SK-N-SH treated with all-trans-retinoic acid at 6 μM for 48 hours (cell line): ENCODE measurements at regions not wholly inside any gene's neighbourhood (a gene's known extent, or its start where the extent isn't known, plus 50 kb on each side); places are given as distances from the start of the nearest gene placed in this dataset.

Source experiments
- ATAC-seq: fragments of 200-7000 bp; cut with Tn5 transposase; 3 replicates; pipeline ENCODE4 v1.9.1; 2020; ENCODE audit warnings: mild to moderate bottlenecking, moderate library complexity
- ARNTL ChIP-seq: fragments of 450-650 bp; formaldehyde crosslinking; IDR thresholded peaks from 2 replicates; pipeline ENCODE4 v1.5.0; 2020; ENCODE audit warnings: low read depth, mild to moderate bottlenecking, moderate library complexity, borderline replicate concordance
- BACH2 ChIP-seq: fragments of 250-450 bp; sonication (Bioruptor Pico); IDR thresholded peaks from 2 replicates; pipeline ENCODE4 v1.9.0; 2021; ENCODE audit warnings: mild to moderate bottlenecking, borderline replicate concordance
- CSDC2 ChIP-seq: fragments of 250-450 bp; sonication (Bioruptor Pico); IDR thresholded peaks from 2 replicates; pipeline ENCODE4 v1.5.0; 2020; ENCODE audit warnings: mild to moderate bottlenecking, moderate library complexity
- CSRNP3 ChIP-seq: fragments of 250-450 bp; sonication (Bioruptor Pico); IDR thresholded peaks from 2 replicates; pipeline ENCODE4 v1.5.1; 2021; ENCODE audit warnings: mild to moderate bottlenecking, moderate library complexity
- GLIS3 ChIP-seq: fragments of 250-450 bp; sonication (Bioruptor Pico); IDR thresholded peaks from 2 replicates; pipeline ENCODE4 v1.5.0; 2020; ENCODE audit warnings: mild to moderate bottlenecking, moderate library complexity
- ISL1 ChIP-seq: fragments of 250-450 bp; sonication (Bioruptor Pico); IDR thresholded peaks from 2 replicates; pipeline ENCODE4 v2.1.2; 2022; ENCODE audit warnings: mild to moderate bottlenecking, moderate library complexity
- OSR1 ChIP-seq: fragments of 250-450 bp; sonication (Bioruptor Pico); IDR thresholded peaks from 2 replicates; pipeline ENCODE4 v1.8.0; 2022; ENCODE audit warnings: moderate library complexity, mild to moderate bottlenecking, inconsistent platforms
- PPARA ChIP-seq: fragments of 250-450 bp; sonication (Bioruptor Pico); IDR thresholded peaks from 2 replicates; pipeline ENCODE4 v1.5.0; 2020; ENCODE audit warnings: mild to moderate bottlenecking, borderline replicate concordance
- RARB ChIP-seq: fragments of 250-450 bp; sonication (Bioruptor Pico); IDR thresholded peaks from 2 replicates; pipeline ENCODE4 v1.8.0; 2021; ENCODE audit warnings: mild to moderate bottlenecking, moderate library complexity
- SNAI2 ChIP-seq: fragments of 250-450 bp; sonication (Bioruptor Pico); IDR thresholded peaks from 2 replicates; pipeline ENCODE4 v1.5.0; 2020; ENCODE audit warnings: mild to moderate bottlenecking, moderate library complexity
- TCF4 ChIP-seq: fragments of 250-450 bp; sonication (Bioruptor Pico); IDR thresholded peaks from 2 replicates; pipeline ENCODE4 v1.8.0; 2021; ENCODE audit warnings: mild to moderate bottlenecking, moderate library complexity, borderline replicate concordance
- TOX ChIP-seq: fragments of 250-450 bp; sonication (Bioruptor Pico); IDR thresholded peaks from 2 replicates; pipeline ENCODE4 v1.8.0; 2021; ENCODE audit warnings: mild to moderate bottlenecking, moderate library complexity, borderline replicate concordance
- TSHZ2 ChIP-seq: fragments of 250-450 bp; sonication (Bioruptor Pico); IDR thresholded peaks from 2 replicates; pipeline ENCODE4 v1.5.0; 2020; ENCODE audit warnings: mild to moderate bottlenecking, moderate library complexity
- ZFP3 ChIP-seq: fragments of 250-450 bp; sonication (Bioruptor Pico); IDR thresholded peaks from 2 replicates; pipeline ENCODE4 v1.5.0; 2020; ENCODE audit warnings: mild to moderate bottlenecking, moderate library complexity
- ZFP30 ChIP-seq: fragments of 450-650 bp; formaldehyde crosslinking; IDR thresholded peaks from 2 replicates; pipeline ENCODE4 v1.5.0; 2022; ENCODE audit warnings: mild to moderate bottlenecking, moderate library complexity
- ZNF565 ChIP-seq: fragments of 450-650 bp; formaldehyde crosslinking; conservative IDR thresholded peaks from 2 replicates; pipeline ENCODE4 v1.5.0; 2020; ENCODE audit warnings: low read depth, mild to moderate bottlenecking, moderate library complexity
- ZNF70 ChIP-seq: fragments of 450-650 bp; formaldehyde crosslinking; IDR thresholded peaks from 2 replicates; pipeline ENCODE4 v1.5.0; 2020; ENCODE audit warnings: mild to moderate bottlenecking, moderate library complexity
- ZNF8 ChIP-seq: fragments of 450-650 bp; formaldehyde crosslinking; IDR thresholded peaks from 2 replicates; pipeline ENCODE4 v1.5.0; 2020; ENCODE audit warnings: mild to moderate bottlenecking, moderate library complexity
- TF ChIP-seq, protein P1 (sequence below): fragments of 250-450 bp; sonication (Bioruptor Pico); IDR thresholded peaks from 2 replicates; pipeline ENCODE4 v1.5.1; 2020; ENCODE audit warnings: low read depth, mild to moderate bottlenecking, moderate library complexity
- TF ChIP-seq, protein P2 (sequence below): fragments of 250-450 bp; sonication (Bioruptor Pico); IDR thresholded peaks from 2 replicates; pipeline ENCODE4 v1.8.0; 2021; ENCODE audit warnings: low read depth, mild to moderate bottlenecking, moderate library complexity, borderline replicate concordance

DNA sequence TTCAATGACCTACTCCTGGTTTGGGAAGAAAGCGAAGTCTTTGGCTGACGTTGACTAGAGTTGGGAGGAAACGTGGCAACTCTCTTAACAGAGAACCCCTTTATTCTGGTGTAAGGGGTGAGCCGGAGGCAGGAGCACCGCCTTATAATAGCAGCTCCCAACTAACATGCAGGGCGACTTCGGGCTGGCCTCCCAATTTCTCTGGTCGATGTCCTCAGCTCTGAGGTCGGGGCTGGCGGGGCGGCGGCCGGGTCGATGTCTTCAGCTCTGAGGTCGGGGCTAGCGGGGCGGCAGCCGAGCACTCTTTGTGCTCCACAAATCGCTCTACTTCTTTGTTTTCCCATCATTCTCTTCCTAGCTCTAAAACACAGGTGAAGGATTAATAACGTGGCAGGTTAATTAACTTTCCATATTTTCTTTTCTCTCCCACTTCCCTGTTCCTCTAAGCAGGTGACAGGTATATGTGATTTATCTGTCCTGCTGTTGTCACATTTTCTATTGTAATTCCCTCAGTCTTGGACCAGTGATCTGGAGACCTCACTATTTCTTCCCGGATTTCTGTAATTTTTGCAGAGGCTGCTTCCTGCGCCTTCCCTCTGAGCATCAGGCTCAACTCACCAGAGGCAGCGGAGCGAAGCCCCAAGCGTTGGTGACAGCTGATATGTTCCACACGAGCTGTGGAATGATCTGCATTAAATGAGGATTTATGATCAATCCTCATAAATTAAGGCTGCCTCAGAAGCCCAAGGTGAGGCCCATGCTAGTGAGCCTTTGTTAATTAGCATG, 64.3 kb downstream of the ACKR3 start:
- ATAC-seq: no peak
- TF ChIP-seq ZFP3: no peak
- no peak for TF ChIP-seq BACH2 (CRISPR knock-in tag)
- no peak for TF ChIP-seq CSRNP3 (CRISPR knock-in tag)
- TF ChIP-seq ISL1 (CRISPR knock-in tag): no peak
- no peak for TF ChIP-seq CSDC2
- no peak for TF ChIP-seq GLIS3 (CRISPR knock-in tag)
- no peak for TF ChIP-seq ZFP30 (CRISPR knock-in tag)
- no peak for TF ChIP-seq ZNF8 (CRISPR knock-in tag)
- TF ChIP-seq PPARA (CRISPR knock-in tag): no peak
- TF ChIP-seq, protein P1, sequence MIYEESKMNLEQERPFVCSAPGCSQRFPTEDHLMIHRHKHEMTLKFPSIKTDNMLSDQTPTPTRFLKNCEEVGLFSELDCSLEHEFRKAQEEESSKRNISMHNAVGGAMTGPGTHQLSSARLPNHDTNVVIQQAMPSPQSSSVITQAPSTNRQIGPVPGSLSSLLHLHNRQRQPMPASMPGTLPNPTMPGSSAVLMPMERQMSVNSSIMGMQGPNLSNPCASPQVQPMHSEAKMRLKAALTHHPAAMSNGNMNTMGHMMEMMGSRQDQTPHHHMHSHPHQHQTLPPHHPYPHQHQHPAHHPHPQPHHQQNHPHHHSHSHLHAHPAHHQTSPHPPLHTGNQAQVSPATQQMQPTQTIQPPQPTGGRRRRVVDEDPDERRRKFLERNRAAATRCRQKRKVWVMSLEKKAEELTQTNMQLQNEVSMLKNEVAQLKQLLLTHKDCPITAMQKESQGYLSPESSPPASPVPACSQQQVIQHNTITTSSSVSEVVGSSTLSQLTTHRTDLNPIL (CRISPR knock-in tag): no peak
- TF ChIP-seq, protein P2, sequence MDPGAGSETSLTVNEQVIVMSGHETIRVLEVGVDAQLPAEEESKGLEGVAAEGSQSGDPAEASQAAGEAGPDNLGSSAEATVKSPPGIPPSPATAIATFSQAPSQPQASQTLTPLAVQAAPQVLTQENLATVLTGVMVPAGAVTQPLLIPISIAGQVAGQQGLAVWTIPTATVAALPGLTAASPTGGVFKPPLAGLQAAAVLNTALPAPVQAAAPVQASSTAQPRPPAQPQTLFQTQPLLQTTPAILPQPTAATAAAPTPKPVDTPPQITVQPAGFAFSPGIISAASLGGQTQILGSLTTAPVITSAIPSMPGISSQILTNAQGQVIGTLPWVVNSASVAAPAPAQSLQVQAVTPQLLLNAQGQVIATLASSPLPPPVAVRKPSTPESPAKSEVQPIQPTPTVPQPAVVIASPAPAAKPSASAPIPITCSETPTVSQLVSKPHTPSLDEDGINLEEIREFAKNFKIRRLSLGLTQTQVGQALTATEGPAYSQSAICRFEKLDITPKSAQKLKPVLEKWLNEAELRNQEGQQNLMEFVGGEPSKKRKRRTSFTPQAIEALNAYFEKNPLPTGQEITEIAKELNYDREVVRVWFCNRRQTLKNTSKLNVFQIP (CRISPR knock-in tag): no peak
- no peak for TF ChIP-seq RARB (CRISPR knock-in tag)
- no peak for TF ChIP-seq TCF4 (CRISPR knock-in tag)
- no peak for TF ChIP-seq OSR1 (CRISPR knock-in tag)

- no peak for ATAC-seq
- no peak for TF ChIP-seq TOX (CRISPR knock-in tag)
Measured at GRCh38 chr2:236636261-236636660, 66.6 kb downstream of the ACKR3 start.

DNA sequence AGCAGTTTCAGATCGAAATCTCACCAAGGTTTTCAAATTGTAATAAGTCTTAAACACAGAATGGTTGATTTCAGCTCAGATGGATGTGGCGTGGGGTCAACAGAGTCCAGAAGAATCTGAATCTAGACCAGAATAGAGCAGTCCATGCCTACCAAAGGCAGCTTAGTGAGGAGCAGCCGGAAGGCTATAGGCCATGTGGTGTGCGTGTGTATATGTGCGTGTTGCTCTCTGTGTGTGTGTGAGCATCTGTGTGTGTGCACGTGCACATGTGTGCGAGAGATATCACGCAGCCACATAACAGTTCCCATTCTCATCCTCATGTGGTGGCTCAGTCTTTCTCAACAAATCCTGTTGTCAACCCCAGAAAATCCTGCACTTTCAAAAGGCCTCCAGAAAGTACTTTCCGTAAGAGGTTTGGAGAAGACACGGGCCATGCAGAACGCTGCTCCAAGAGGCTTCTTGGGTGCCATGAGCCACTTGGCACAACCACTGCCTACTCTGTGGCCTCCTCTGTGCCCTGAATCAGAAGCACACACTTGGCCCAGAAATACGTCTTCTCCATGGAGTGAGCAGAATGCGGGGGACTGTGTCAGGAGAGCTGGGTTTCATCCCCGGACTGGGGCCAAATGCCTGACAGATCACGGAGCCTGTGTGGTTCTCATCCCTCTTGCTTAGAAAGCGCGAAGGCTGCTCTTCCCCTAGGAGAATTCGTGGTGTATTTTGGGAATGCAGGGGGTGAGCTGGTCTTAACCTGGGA, 67.3 kb downstream of the ACKR3 start:
- ATAC-seq: no peak
- no peak for TF ChIP-seq TSHZ2
- no peak for TF ChIP-seq ARNTL
- no peak for TF ChIP-seq SNAI2 (CRISPR knock-in tag)
- TF ChIP-seq ZFP3: no peak
- no peak for TF ChIP-seq ZNF70 (CRISPR knock-in tag)
- TF ChIP-seq ISL1 (CRISPR knock-in tag): no peak
- TF ChIP-seq TCF4 (CRISPR knock-in tag): no peak
- TF ChIP-seq ZNF8 (CRISPR knock-in tag): no peak
- TF ChIP-seq ZNF565 (CRISPR knock-in tag): no peak
- no peak for TF ChIP-seq GLIS3 (CRISPR knock-in tag)
- TF ChIP-seq, protein P1 (CRISPR knock-in tag): no peak
- TF ChIP-seq, protein P2 (CRISPR knock-in tag): no peak
- no peak for TF ChIP-seq CSDC2
- no peak for TF ChIP-seq RARB (CRISPR knock-in tag)
- TF ChIP-seq BACH2 (CRISPR knock-in tag): no peak
